Osteocyte (in vitro differentiated cells): ENCODE measurements at regions not wholly inside any gene's neighbourhood (a gene's known extent, or its start where the extent isn't known, plus 50 kb on each side); places are given as distances from the start of the nearest gene placed in this dataset.

Source experiments
- DNase-seq: peaks from one replicate; pipeline ENCODE4 v3.0.0; 2021; ENCODE audit warnings: mixed read lengths; ENCODE audit not compliant: unreplicated experiment; ENCODE audit errors: extremely low spot score
- H3K27ac Mint-ChIP-seq: one replicate; pipeline ENCODE4 v1.8.0; 2021; ENCODE audit warnings: mild to moderate bottlenecking, mixed read lengths; ENCODE audit not compliant: unreplicated experiment
- H3K27me3 Mint-ChIP-seq: one replicate; pipeline ENCODE4 v1.8.0; 2021; ENCODE audit warnings: mixed read lengths; ENCODE audit not compliant: unreplicated experiment
- H3K36me3 Mint-ChIP-seq: one replicate; pipeline ENCODE4 v1.8.0; 2021; ENCODE audit warnings: mixed read lengths; ENCODE audit not compliant: unreplicated experiment
- H3K4me1 Mint-ChIP-seq: one replicate; pipeline ENCODE4 v1.8.0; 2021; ENCODE audit warnings: mixed read lengths; ENCODE audit not compliant: unreplicated experiment
- H3K4me3 Mint-ChIP-seq: one replicate; pipeline ENCODE4 v1.8.0; 2021; ENCODE audit warnings: mild to moderate bottlenecking, moderate library complexity, mixed read lengths; ENCODE audit not compliant: unreplicated experiment
- H3K9me3 Mint-ChIP-seq: one replicate; pipeline ENCODE4 v1.8.0; 2021; ENCODE audit warnings: mixed read lengths; ENCODE audit not compliant: unreplicated experiment
- TF ChIP-seq, protein P1 (sequence below): fragments of 200-600 bp; sonication (generic); IDR thresholded peaks from 2 replicates; pipeline ENCODE4 v1.5.0; 2021; ENCODE audit warnings: antibody characterized with exemption, mild to moderate bottlenecking, moderate library complexity

DNA sequence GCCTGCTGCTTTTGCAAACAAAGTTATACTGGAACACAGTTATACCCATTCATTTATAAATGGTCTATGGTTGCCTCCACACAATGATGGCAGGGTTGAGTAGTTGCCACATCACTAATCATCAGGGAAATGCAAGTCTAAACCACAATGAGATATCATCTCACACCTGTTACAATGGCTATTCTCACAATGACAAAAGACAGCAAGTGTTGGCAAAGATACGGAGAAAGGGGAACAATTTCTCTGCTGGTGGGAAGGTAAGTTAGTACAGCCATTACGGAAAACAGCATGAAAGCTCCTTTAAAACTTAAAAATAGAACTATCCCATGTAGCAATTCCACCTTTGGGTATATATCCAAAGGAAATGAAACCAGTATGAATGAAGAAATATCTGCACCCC lies 261.4 kb downstream of the TJP1 start:
- TF ChIP-seq, protein P1, sequence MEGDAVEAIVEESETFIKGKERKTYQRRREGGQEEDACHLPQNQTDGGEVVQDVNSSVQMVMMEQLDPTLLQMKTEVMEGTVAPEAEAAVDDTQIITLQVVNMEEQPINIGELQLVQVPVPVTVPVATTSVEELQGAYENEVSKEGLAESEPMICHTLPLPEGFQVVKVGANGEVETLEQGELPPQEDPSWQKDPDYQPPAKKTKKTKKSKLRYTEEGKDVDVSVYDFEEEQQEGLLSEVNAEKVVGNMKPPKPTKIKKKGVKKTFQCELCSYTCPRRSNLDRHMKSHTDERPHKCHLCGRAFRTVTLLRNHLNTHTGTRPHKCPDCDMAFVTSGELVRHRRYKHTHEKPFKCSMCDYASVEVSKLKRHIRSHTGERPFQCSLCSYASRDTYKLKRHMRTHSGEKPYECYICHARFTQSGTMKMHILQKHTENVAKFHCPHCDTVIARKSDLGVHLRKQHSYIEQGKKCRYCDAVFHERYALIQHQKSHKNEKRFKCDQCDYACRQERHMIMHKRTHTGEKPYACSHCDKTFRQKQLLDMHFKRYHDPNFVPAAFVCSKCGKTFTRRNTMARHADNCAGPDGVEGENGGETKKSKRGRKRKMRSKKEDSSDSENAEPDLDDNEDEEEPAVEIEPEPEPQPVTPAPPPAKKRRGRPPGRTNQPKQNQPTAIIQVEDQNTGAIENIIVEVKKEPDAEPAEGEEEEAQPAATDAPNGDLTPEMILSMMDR: no peak
- peaks cover 2% of the 10 kb centered on the region for H3K36me3 Mint-ChIP-seq
- no peak overlapping the region for H3K4me3 Mint-ChIP-seq
- no peak for DNase-seq
- no peak overlapping the region for H3K27ac Mint-ChIP-seq
- no peaks in the 10 kb centered on the region for H3K9me3 Mint-ChIP-seq
- H3K27me3 Mint-ChIP-seq: peaks cover 29% of the 10 kb centered on the region
- peaks cover 10% of the 10 kb centered on the region for H3K4me1 Mint-ChIP-seq

DNA sequence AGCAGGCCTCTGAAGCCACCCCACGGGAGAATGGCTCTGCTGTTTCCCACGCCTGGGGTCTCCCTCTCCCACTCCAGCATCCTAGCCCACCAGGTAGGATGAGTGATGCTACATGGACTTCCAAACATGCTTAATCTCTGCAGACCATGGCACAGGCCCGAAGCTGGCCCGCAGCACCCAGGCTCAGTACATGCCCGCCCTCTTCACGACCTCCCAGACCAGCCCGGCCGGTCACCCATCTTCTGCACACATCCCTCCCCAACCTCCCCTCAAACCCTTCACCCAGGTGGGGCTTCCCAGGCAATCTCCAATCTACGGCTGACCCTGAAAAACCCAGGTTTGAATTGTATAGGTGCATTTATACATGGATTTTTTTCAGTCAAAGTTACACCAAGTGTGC lies 264.0 kb downstream of the TJP1 start:
- TF ChIP-seq, protein P1: no peak
- DNase-seq: no peak
- no peaks in the 10 kb centered on the region for H3K9me3 Mint-ChIP-seq
- H3K27me3 Mint-ChIP-seq: peaks cover 15% of the 10 kb centered on the region
- peaks cover 22% of the 10 kb centered on the region for H3K4me1 Mint-ChIP-seq
- H3K4me3 Mint-ChIP-seq: no peak overlapping the region
- H3K36me3 Mint-ChIP-seq: peaks cover 2% of the 10 kb centered on the region
- H3K27ac Mint-ChIP-seq: no peak overlapping the region

DNA sequence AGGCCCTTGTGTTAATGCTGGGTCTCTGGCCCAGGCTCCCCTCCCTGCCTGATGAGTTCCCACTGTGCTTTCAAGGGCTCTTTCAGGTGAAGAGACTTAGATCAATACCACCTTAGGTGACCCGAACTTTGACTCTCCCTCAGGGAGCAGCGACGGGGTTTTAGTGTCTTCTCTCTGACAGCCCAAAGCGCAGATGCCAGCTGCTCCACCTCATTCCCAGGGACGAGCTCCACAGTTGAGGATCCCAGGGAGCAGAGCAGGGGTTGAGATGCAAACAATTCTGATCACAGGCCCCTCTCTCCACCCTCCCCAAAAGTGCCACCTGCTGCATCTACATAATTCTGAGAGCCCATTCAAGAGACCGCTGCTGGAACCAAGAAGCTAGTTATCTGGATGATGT lies 265.1 kb downstream of the TJP1 start:
- no peak for DNase-seq
- Mint-ChIP-seq H3K4me3 (no peak overlapping the region), H3K27me3 (peaks cover 11% of the 10 kb centered on the region), H3K9me3 (no peaks in the 10 kb centered on the region), H3K36me3 (no peaks in the 10 kb centered on the region), H3K4me1 (peaks cover 23% of the 10 kb centered on the region), H3K27ac (no peak overlapping the region)
- TF ChIP-seq, protein P1: no peak

DNA sequence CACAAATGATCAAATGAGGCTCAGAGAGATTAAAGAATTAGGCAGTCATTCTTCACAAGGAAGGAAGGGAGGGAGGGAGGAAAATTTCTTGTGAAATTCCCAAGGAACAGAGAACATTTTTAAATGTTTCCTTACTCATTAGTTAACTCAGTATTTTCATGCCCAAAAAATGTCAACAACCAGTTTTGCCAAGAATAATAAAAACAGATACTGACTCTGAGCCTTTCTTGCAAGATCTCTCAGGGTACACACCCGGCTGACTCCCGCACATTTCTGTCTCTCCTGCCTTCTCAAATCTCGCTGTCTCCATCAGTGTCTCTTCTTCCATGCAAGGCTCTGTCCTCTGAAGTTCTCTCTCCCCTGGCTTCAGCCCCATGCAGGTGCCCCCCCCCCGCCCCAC lies 265.9 kb downstream of the TJP1 start:
- TF ChIP-seq, protein P1: no peak
- peaks cover 8% of the 10 kb centered on the region for H3K27me3 Mint-ChIP-seq
- H3K36me3 Mint-ChIP-seq: no peaks in the 10 kb centered on the region
- H3K9me3 Mint-ChIP-seq: no peaks in the 10 kb centered on the region
- no peak overlapping the region for H3K27ac Mint-ChIP-seq
- peaks cover 31% of the 10 kb centered on the region for H3K4me1 Mint-ChIP-seq
- no peak overlapping the region for H3K4me3 Mint-ChIP-seq
- no peak for DNase-seq

DNA sequence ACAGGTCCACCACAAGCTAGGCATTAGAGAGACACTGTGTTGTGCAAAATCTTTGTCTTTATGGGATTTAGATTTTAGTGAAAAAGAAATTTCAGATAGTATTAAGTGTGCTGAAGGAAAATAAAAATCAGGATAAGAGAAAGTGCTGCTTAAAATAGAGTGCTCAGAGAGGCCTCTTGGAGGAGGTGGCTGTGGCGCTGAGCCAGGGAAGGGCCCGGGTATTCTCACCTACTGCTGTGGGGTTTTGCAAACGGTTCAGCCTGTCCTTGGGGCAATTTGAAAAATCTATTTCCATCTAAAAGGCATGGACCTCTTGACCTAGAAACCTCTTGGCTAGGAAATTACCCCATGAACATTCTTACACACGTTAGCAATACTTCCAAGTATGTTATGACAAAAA lies 267.7 kb downstream of the TJP1 start:
- peaks cover 33% of the 10 kb centered on the region for H3K4me1 Mint-ChIP-seq
- no peak overlapping the region for H3K27ac Mint-ChIP-seq
- H3K36me3 Mint-ChIP-seq: no peaks in the 10 kb centered on the region
- no peak overlapping the region for H3K4me3 Mint-ChIP-seq
- DNase-seq: no peak
- no peaks in the 10 kb centered on the region for H3K9me3 Mint-ChIP-seq
- H3K27me3 Mint-ChIP-seq: peaks cover 12% of the 10 kb centered on the region
- TF ChIP-seq, protein P1: no peak
